Loucy (cell line): ENCODE measurements at regions not wholly inside any gene's neighbourhood (a gene's known extent, or its start where the extent isn't known, plus 50 kb on each side); places are given as distances from the start of the nearest gene placed in this dataset.

Source experiments
- H2AFZ ChIP-seq: fragments of 200-600 bp; sonication (generic); 2 replicates; pipeline ENCODE4 v1.6.0; 2016; ENCODE audit warnings: antibody characterized with exemption, mild to moderate bottlenecking, low read length, moderate library complexity
- H3F3A ChIP-seq: fragments of 200-600 bp; 2 replicates; pipeline ENCODE4 v1.6.0; 2016; ENCODE audit warnings: antibody characterized with exemption, low read depth, mild to moderate bottlenecking
- H3K27me3 ChIP-seq: fragments of 200-600 bp; sonication (generic); 2 replicates; pipeline ENCODE4 v1.6.1; 2014; ENCODE audit warnings: low read length, mild to moderate bottlenecking; ENCODE audit not compliant: insufficient read depth, poor library complexity, severe bottlenecking
- H3K36me3 ChIP-seq: fragments of 200-600 bp; sonication (generic); 2 replicates; pipeline ENCODE4 v1.6.1; 2016; ENCODE audit warnings: low read length; ENCODE audit not compliant: insufficient read depth
- H3K4me1 ChIP-seq: fragments of 200-600 bp; sonication (generic); 2 replicates; pipeline ENCODE4 v1.5.1; 2014; ENCODE audit warnings: low read length, mild to moderate bottlenecking; ENCODE audit not compliant: insufficient read depth, poor library complexity, severe bottlenecking
- H3K4me2 ChIP-seq: fragments of 200-600 bp; sonication (generic); 2 replicates; pipeline ENCODE4 v1.6.0; 2014; ENCODE audit warnings: antibody characterized with exemption, low read length, low read depth, mild to moderate bottlenecking; ENCODE audit not compliant: poor library complexity, severe bottlenecking
- H3K4me3 ChIP-seq: fragments of 200-600 bp; sonication (generic); 2 replicates; pipeline ENCODE4 v1.5.1; 2014; ENCODE audit warnings: low read length, mild to moderate bottlenecking, mixed read lengths; ENCODE audit not compliant: poor library complexity, severe bottlenecking
- H3K79me2 ChIP-seq: fragments of 200-600 bp; sonication (generic); 2 replicates; pipeline ENCODE4 v1.6.1; 2014; ENCODE audit warnings: low read length; ENCODE audit not compliant: insufficient read depth
- H3K9ac ChIP-seq: fragments of 200-600 bp; sonication (generic); 2 replicates; pipeline ENCODE4 v1.6.0; 2014; ENCODE audit warnings: mild to moderate bottlenecking, low read depth, low read length, moderate library complexity; ENCODE audit not compliant: poor library complexity, severe bottlenecking
- H3K9me2 ChIP-seq: fragments of 200-600 bp; sonication (generic); replicated peaks from 2 replicates; pipeline ENCODE4 v1.6.1; 2016; ENCODE audit warnings: low read depth, low read length, mixed read lengths
- H3K9me3 ChIP-seq: fragments of 200-600 bp; sonication (generic); 2 replicates; pipeline ENCODE4 v1.6.1; 2014; ENCODE audit warnings: mild to moderate bottlenecking, antibody characterized with exemption, low read length, low read depth; ENCODE audit not compliant: insufficient read depth
- H4K20me1 ChIP-seq: fragments of 200-600 bp; sonication (generic); 2 replicates; pipeline ENCODE4 v1.6.0; 2014; ENCODE audit warnings: antibody characterized with exemption, low read length, mild to moderate bottlenecking; ENCODE audit not compliant: insufficient read depth, poor library complexity, severe bottlenecking
- CTCF ChIP-seq: fragments of 200-600 bp; sonication (generic); conservative IDR thresholded peaks from 2 replicates; pipeline ENCODE4 v1.5.1; 2014; ENCODE audit warnings: mild to moderate bottlenecking, antibody characterized with exemption, low read length
- EZH2phosphoT487 ChIP-seq: fragments of 200-600 bp; IDR thresholded peaks from 2 replicates; pipeline ENCODE4 v1.6.1; 2018; ENCODE audit warnings: antibody characterized with exemption, mild to moderate bottlenecking, moderate library complexity, borderline replicate concordance

GRCh38 chr5:125503946-125504345 is 757.5 kb upstream of the ZNF608 start:
- no peaks in the 10 kb centered on the region for H3K79me2 ChIP-seq
- H3K9me3 ChIP-seq, result no peaks in the 10 kb centered on the region
- no peaks in the 10 kb centered on the region for H3K9me2 ChIP-seq
- no peaks in the 10 kb centered on the region for H3F3A ChIP-seq
- no peaks in the 10 kb centered on the region for H3K4me1 ChIP-seq
- no peaks in the 10 kb centered on the region for H3K27me3 ChIP-seq
- no peak overlapping the region for H3K9ac ChIP-seq
- H3K36me3 ChIP-seq, result no peaks in the 10 kb centered on the region
- no peak overlapping the region for H3K4me2 ChIP-seq
- H2AFZ ChIP-seq, result no peak overlapping the region
- H4K20me1 ChIP-seq, result no peaks in the 10 kb centered on the region
- no peak for TF ChIP-seq EZH2phosphoT487
- no peak for TF ChIP-seq CTCF
- no peak overlapping the region for H3K4me3 ChIP-seq

GRCh38 chr5:125505115-125505514 is 758.7 kb upstream of the ZNF608 start:
- no peaks in the 10 kb centered on the region for H3K36me3 ChIP-seq

GRCh38 chr5:125506124-125506523 is 759.7 kb upstream of the ZNF608 start:
- no peaks in the 10 kb centered on the region for H4K20me1 ChIP-seq
- H3K4me3 ChIP-seq, result no peak overlapping the region
- no peaks in the 10 kb centered on the region for H3K9me2 ChIP-seq
- no peaks in the 10 kb centered on the region for H3F3A ChIP-seq
- H3K27me3 ChIP-seq, result no peaks in the 10 kb centered on the region
- no peak overlapping the region for H3K4me2 ChIP-seq
- no peak overlapping the region for H3K9ac ChIP-seq
- H3K4me1 ChIP-seq, result no peaks in the 10 kb centered on the region
- TF ChIP-seq CTCF (no peak), EZH2phosphoT487 (no peak)
- no peaks in the 10 kb centered on the region for H3K36me3 ChIP-seq
- H3K9me3 ChIP-seq, result no peaks in the 10 kb centered on the region
- H2AFZ ChIP-seq, result no peak overlapping the region
- H3K79me2 ChIP-seq, result no peaks in the 10 kb centered on the region

More at GRCh38 chr5:125505115-125505514, 758.7 kb upstream of the ZNF608 start:
- no peaks in the 10 kb centered on the region for H3K27me3 ChIP-seq
- TF ChIP-seq EZH2phosphoT487, result no peak
- H2AFZ ChIP-seq, result no peak overlapping the region
- H3K4me3 ChIP-seq, result no peak overlapping the region
- H3K9me2 ChIP-seq, result no peaks in the 10 kb centered on the region
- H3K4me1 ChIP-seq, result no peaks in the 10 kb centered on the region
- H3F3A ChIP-seq, result no peaks in the 10 kb centered on the region
- H3K9me3 ChIP-seq, result no peaks in the 10 kb centered on the region
- H4K20me1 ChIP-seq, result no peaks in the 10 kb centered on the region
- no peak overlapping the region for H3K4me2 ChIP-seq
- H3K9ac ChIP-seq, result no peak overlapping the region
- no peaks in the 10 kb centered on the region for H3K79me2 ChIP-seq

- Histone ChIP-seq H3F3A (no peaks in the 10 kb centered on the region), H3K9me2 (no peaks in the 10 kb centered on the region), H3K4me3 (no peak overlapping the region), H3K79me2 (no peaks in the 10 kb centered on the region), H3K4me2 (no peak overlapping the region), H3K9me3 (no peaks in the 10 kb centered on the region), H3K9ac (no peak overlapping the region), H3K27me3 (no peaks in the 10 kb centered on the region), H3K36me3 (no peaks in the 10 kb centered on the region), H2AFZ (no peak overlapping the region), H3K4me1 (no peaks in the 10 kb centered on the region), H4K20me1 (no peaks in the 10 kb centered on the region)
- no peak for TF ChIP-seq CTCF
- no peak for TF ChIP-seq EZH2phosphoT487
Measured at GRCh38 chr5:125508225-125508624, 761.8 kb upstream of the ZNF608 start.
